GM18870 (cell line): ENCODE measurements at regions not wholly inside any gene's neighbourhood (a gene's known extent, or its start where the extent isn't known, plus 50 kb on each side); places are given as distances from the start of the nearest gene placed in this dataset.
"Not testable (repeated sequence)": the region's sequence is repeated elsewhere in the genome, so short reads cannot be mapped to it uniquely, and the experiment has no call there.

ENCODE experiments used
- ATAC-seq: cut with Tn5 transposase; IDR thresholded peaks from one replicate; pipeline ENCODE4 v1.9.1; 2021; ENCODE audit warnings: moderate library complexity; ENCODE audit not compliant: unreplicated experiment

- ATAC-seq, result no peak
Measured at GRCh38 chr7:114084472-114085312, 165.9 kb upstream of the PPP1R3A start.

DNA sequence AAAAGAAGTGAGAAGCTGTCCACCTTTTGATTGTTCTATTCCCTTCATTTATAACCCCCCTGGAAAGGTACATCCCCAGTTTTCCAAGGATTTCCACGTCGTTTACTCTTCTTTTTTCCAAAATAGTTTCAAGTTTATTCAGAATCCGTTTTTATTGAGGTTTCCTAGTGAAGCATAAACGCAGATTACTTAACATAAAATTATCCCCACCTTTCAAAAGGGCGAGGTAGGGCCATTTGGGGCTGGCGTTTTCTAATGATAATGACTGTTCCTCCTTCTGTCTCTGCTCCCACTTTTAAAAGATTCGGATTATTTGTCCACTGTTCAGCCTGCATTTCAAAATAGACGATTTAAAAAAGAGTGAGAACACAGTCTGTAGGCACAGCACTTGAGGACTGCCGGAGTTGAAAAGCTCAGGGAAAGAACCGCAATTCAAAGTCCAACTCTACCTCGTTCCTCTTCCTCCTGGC lies 165.2 kb upstream of the PPP1R3A start:
- no peak for ATAC-seq

- no peak for ATAC-seq
Measured at GRCh38 chr7:114083166-114084001, 164.6 kb upstream of the PPP1R3A start.

- ATAC-seq, result no peak
Measured at GRCh38 chr7:114082642-114083165, 163.9 kb upstream of the PPP1R3A start.

GRCh38 chr7:114081606-114082425 lies 163.0 kb upstream of the PPP1R3A start:
- no peak for ATAC-seq

- ATAC-seq, result not testable (repeated sequence)
Measured at GRCh38 chr7:114077158-114077524, 158.3 kb upstream of the PPP1R3A start.

DNA sequence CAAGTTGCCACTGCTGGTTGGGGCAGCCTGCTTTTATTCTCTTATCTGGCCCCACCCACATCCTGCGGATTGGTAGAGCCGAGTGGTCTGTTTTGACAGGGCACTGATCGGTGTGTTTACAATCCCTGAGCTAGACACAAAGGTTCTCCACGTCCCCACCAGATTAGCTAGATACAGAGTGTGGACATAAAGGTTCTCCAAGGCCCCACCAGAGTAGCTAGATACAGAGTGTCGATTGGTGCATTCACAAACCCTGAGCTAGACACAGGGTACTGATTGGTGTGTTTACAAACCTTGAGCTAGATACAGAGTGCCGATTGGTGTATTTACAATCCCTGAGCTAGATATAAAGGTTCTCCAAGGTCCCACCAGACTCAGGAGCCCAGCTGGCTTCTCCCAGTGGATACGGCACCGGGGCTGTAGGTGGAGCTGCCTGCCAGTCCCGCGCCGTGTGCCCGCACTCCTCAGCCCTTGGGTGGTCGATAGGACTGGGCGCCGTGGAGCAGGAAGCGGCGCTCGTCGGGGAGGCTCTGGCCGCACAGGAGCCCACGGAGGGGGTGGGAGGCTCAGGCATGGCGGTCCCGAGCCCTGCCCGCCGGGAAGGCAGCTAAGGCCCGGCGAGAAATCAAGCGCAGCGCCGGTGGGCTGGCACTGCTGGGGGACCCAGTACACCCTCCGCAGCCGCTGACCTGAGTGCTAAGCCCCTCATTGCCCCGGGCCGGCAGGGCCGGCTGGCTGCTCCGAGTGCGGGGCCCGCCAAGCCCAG lies 157.8 kb upstream of the PPP1R3A start:
- ATAC-seq, result not testable (repeated sequence)

DNA sequence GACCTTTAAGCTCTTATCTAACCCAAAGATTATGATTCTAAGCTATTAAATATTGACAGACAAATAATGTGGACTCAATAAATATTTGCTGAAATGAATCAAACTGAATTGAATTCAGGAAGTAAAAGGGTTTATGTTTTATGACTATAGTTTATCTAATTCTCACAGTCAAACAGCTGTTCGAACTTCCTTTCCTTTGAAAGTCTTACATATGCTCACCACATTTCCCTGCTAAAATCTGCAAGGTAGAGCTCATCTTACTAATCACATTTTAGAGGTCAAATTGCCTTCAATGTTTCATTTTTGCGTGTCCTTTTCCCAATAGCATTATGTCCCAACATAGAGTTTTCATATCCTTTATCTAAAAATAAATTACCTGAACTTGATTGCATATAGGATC lies 154.9 kb upstream of the PPP1R3A start:
- no peak for ATAC-seq

DNA sequence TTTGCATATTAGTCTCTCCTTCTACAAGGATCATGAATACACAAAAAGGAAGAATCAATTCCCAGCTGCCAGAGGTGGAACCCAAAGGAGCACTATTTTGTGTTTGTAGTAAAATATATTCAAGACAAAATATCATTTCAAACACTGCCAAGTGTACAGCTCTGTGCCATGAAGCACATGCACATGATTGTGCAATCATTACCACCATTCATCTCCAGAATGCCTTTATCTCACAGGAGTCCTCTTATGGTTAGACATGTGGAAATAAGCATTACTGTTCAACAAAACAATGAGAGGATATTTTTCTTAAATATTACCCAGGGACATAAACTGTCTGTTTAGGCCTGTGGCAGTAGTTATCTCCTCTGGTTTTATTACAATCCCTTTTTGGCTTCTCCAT lies 151.4 kb upstream of the PPP1R3A start:
- no peak for ATAC-seq

GRCh38 chr7:114062810-114063209 lies 144.0 kb upstream of the PPP1R3A start:
- ATAC-seq, result no peak

- ATAC-seq, result peak; percentile 96
Measured at GRCh38 chr7:114051871-114052331, 133.1 kb upstream of the PPP1R3A start.

- ATAC-seq, result no peak
Measured at GRCh38 chr7:114050571-114050970, 131.8 kb upstream of the PPP1R3A start.

DNA sequence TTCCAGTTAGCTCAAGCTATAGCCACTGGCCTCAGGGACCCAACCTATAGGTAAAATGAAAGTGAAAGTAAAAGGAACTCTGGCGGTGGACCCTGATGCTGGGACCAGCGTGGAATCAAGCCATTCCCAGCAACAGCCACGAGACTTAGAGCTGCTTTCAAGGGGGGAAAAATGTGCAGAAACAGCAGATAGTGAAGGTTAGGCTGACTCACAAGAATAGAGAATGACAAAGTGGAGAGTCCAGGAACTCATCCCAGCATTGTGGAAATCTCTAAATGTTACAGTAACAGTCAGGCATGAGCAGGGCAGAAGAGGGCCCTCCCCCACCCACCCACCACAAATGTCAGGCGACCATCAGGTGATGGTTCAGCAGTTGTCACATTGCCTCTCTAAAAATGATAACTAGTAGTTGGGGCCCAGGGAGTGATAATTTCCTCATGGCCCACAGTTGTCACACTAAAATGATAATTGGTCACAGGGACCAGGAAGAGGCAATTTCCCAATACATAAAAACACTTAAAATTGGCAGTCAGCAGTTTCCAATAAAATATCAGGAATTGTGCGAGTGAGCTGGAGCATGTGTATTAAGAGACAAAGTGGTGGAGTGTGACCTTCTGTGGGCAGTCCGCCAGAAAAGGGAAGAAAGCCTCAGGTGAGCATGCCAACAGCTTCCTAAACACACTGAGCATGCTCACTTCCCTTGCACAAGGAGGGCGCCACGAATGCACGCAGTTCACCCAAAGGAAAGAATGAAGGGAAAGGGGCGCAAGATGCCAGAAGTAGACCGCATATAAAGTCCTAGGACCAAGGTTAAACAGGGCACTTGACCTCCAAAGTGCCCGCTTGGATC lies 129.8 kb upstream of the PPP1R3A start:
- no peak for ATAC-seq

DNA sequence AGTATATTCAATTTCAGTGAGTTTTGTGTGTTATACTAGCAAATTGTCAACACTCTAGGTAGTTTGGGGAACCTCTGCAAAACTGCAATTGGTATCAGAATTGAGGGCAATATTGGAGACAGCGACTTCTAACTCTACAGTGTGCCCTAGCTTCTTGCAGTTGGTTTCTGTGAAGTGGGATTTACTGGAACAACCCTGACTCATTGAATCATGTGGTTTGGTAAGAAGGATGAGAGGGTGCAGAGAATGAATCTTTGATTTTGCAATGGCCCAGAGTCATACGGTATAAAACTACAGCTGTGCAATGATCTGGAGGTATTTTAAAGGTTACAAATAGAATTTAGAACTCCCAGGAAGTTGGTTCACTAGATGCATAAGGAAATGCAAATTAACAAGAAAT lies 129.1 kb upstream of the PPP1R3A start:
- no peak for ATAC-seq

- ATAC-seq, result no peak
Measured at GRCh38 chr7:114033475-114033874, 114.7 kb upstream of the PPP1R3A start.

GRCh38 chr7:114026486-114027089 lies 107.8 kb upstream of the PPP1R3A start:
- peak; percentile 93 for ATAC-seq

GRCh38 chr7:114021135-114021534 lies 102.3 kb upstream of the PPP1R3A start:
- no peak for ATAC-seq

DNA sequence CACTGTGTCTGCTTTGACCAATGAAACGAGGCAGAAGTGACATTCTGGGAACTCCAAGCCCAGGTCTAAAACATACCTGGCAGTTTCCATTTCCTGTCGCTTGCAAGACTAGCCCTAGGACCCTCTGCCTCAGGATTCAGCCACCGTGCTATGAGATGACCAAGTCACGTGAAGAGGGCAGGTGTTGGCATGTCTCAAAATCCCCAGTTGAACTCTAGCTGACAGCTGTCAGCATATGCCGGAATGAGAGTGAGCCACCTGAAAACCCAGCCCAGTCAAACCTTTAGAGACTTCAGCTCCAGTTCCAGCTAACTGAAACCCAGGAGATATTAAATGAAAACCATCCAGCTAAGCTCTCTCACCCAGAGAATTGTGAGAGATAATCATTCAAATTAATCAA lies 89.9 kb upstream of the PPP1R3A start:
- ATAC-seq, result no peak

DNA sequence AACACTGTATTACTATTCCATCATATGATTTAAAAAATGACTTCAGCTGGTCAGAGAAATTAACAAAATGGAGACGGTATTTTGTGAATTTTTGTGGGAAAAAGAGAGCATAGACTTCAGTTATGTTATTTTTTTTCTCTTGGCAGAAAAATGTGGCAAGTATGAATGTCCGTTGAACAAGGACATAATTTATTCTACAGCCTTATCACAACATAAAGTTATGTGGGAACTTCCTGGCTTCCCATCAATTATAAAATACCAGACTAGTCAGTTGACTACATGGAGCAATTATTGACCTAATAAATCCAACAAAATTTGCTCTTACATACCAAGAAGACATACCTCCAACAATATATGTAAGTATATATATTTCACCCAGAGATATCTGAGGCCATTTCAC lies 88.6 kb upstream of the PPP1R3A start:
- ATAC-seq, result no peak
